ENCODE measurements at regions not wholly inside any gene's neighbourhood (a gene's known extent, or its start where the extent isn't known, plus 50 kb on each side); places are given as distances from the start of the nearest gene placed in this dataset.

DNA sequence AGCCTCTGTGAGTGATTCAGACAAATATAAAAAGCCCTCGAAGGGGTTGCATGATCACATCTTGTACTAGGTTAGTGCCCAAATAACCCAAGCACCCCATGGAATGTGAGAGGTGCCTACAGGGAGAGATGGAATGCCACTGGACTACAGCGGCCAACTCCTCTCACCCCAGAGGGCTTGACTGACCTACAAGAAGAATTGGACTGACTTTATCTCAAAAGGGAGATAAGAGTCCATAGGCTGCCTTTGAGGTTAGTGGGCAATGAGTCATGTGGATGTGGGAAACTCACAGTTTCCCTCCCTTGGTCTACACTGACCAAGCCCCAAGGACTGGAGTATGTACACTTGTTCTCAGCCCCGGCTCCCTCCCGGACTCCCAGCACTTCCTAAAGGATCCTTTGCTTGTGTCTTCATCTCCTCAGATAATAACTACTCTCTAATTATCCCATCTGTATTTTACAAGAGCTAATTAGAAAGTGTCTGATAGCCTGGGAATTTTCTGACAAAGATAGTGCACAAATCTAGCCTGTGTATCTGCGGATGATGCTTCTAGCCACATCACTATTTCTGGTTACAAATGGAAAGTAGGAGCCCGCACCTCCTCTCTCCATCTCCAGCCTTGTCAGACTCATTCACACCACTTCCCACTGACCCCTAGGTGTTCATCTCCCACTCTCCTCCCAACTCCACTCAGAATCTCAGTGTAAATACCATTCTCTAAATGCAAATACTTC lies 547.8 kb upstream of the TBL1XR1 start:
- TF ChIP-seq, protein P1, sequence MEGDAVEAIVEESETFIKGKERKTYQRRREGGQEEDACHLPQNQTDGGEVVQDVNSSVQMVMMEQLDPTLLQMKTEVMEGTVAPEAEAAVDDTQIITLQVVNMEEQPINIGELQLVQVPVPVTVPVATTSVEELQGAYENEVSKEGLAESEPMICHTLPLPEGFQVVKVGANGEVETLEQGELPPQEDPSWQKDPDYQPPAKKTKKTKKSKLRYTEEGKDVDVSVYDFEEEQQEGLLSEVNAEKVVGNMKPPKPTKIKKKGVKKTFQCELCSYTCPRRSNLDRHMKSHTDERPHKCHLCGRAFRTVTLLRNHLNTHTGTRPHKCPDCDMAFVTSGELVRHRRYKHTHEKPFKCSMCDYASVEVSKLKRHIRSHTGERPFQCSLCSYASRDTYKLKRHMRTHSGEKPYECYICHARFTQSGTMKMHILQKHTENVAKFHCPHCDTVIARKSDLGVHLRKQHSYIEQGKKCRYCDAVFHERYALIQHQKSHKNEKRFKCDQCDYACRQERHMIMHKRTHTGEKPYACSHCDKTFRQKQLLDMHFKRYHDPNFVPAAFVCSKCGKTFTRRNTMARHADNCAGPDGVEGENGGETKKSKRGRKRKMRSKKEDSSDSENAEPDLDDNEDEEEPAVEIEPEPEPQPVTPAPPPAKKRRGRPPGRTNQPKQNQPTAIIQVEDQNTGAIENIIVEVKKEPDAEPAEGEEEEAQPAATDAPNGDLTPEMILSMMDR (IDR thresholded peaks at IDR 0.05): no peak
- no peak for TF ChIP-seq POLR2A (IDR thresholded peaks at IDR 0.05)

Measured in heart left ventricle (tissue), 13 donors.